ENCODE measurements at regions not wholly inside any gene's neighbourhood (a gene's known extent, or its start where the extent isn't known, plus 50 kb on each side); places are given as distances from the start of the nearest gene placed in this dataset.
A peak's percentile ranks its signal among the peaks of the same experiment; 100 is the strongest.
"Not testable (repeated sequence)": the region's sequence is repeated elsewhere in the genome, so short reads cannot be mapped to it uniquely, and the experiment has no call there.

DNA sequence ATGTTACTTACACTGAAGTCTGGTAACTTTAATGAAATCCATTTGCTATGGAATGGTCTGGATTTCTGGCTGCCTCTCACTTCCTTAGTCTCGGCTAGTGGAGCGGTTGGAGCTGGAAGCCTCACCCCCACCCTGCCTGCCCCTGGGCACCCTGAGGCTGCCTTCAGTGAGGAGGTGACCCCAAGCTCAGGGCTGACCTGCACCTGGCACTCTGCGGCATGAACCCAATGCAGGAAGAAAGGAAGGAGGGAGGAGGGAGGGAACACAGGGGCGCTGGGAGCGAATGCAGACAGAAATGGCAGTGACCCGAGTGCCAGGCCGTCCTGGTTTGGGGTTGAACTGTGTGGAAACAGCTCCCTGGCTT, 353.1 kb downstream of the TMEM121 start:
- WGBS, 4 donors = 73 to 86% (median 78%) methylated on average over 7 of the region's 7 CpGs
- intact Hi-C loops (cut with DNase I) = no loop called here
- DNase-seq (peak in 3 of 5 donors; percentile 1 to 10 (median 6)), ATAC-seq (no peak)
- Histone ChIP-seq H3K27ac (no peak overlapping the region), H3K9me3 (no peaks in the 10 kb centered on the region), H3K4me1 (no peaks in the 10 kb centered on the region), H3K4me3 (no peak overlapping the region), H3K36me3 (no peaks in the 10 kb centered on the region), H3K27me3 (peaks cover 0 to 26% (median 0%) of the 10 kb centered on the region in 9 donors)
- TF ChIP-seq POLR2A (IDR thresholded peaks at IDR 0.05) = no peak
- TF ChIP-seq, protein P1, sequence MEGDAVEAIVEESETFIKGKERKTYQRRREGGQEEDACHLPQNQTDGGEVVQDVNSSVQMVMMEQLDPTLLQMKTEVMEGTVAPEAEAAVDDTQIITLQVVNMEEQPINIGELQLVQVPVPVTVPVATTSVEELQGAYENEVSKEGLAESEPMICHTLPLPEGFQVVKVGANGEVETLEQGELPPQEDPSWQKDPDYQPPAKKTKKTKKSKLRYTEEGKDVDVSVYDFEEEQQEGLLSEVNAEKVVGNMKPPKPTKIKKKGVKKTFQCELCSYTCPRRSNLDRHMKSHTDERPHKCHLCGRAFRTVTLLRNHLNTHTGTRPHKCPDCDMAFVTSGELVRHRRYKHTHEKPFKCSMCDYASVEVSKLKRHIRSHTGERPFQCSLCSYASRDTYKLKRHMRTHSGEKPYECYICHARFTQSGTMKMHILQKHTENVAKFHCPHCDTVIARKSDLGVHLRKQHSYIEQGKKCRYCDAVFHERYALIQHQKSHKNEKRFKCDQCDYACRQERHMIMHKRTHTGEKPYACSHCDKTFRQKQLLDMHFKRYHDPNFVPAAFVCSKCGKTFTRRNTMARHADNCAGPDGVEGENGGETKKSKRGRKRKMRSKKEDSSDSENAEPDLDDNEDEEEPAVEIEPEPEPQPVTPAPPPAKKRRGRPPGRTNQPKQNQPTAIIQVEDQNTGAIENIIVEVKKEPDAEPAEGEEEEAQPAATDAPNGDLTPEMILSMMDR (IDR thresholded peaks at IDR 0.05) = no peak

- DNase-seq = peak in 3 of 5 donors; percentile 5 to 34 (median 9)
- Histone ChIP-seq H3K4me3 (no peak overlapping the region), H3K27ac (no peak overlapping the region), H3K4me1 (no peaks in the 10 kb centered on the region), H3K27me3 (peaks cover 0 to 26% (median 0%) of the 10 kb centered on the region in 9 donors), H3K36me3 (no peaks in the 10 kb centered on the region), H3K9me3 (no peaks in the 10 kb centered on the region)
- WGBS, 4 donors = 62 to 87% (median 83%) methylated on average over 7 to 14 of the region's 14 CpGs
- TF ChIP-seq POLR2A (IDR thresholded peaks at IDR 0.05) = no peak
- TF ChIP-seq, protein P1 (IDR thresholded peaks at IDR 0.05) = no peak
- intact Hi-C loops (cut with DNase I) = no loop called here
- peak in 1 of 4 donors; percentile 39 for ATAC-seq
Observed at GRCh38 chr14:105879867-105880561, 353.6 kb downstream of the TMEM121 start.

DNA sequence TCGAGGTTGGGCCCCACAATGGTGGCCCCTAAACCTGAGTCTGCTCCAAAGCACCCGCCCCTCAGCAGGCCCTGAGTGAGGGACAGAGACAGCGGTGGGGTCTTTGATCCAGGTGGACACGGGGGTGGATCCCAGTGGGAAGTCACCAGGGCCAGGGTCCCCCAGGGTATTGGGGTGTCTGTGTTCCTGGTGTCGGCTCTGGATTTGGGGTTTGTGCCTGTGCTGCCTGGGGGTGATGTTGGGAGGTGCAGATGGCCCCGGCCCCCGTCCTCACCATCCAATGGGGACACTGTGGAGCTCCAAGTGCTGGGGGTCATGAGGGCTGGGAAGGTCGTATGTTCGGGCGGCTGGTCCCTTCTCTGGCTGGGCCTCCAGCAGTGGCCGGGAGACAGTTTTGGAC, 354.2 kb downstream of the TMEM121 start:
- WGBS, 4 donors = 73 to 90% (median 74%) methylated on average over 7 to 11 of the region's 11 CpGs
- Histone ChIP-seq H3K4me3 (no peak overlapping the region), H3K36me3 (no peaks in the 10 kb centered on the region), H3K27me3 (peaks cover 0 to 26% (median 0%) of the 10 kb centered on the region in 9 donors), H3K27ac (no peak overlapping the region), H3K4me1 (no peaks in the 10 kb centered on the region), H3K9me3 (no peaks in the 10 kb centered on the region)
- peak in 2 of 5 donors; percentile 11 to 21 for DNase-seq
- intact Hi-C loops (cut with DNase I) = no loop called here
- TF ChIP-seq, protein P1 (IDR thresholded peaks at IDR 0.05) = no peak
- TF ChIP-seq POLR2A (IDR thresholded peaks at IDR 0.05) = no peak
- no peak for ATAC-seq

- no peak for ATAC-seq
- Histone ChIP-seq H3K27me3 (peaks cover 0 to 26% (median 0%) of the 10 kb centered on the region in 9 donors), H3K36me3 (no peaks in the 10 kb centered on the region), H3K9me3 (no peaks in the 10 kb centered on the region), H3K27ac (no peak overlapping the region), H3K4me1 (no peaks in the 10 kb centered on the region), H3K4me3 (no peak overlapping the region)
- peak in 4 of 5 donors; percentile 3 to 51 (median 17) for DNase-seq
- no peak for TF ChIP-seq POLR2A (IDR thresholded peaks at IDR 0.05)
- TF ChIP-seq, protein P1 (IDR thresholded peaks at IDR 0.05) = no peak
- intact Hi-C loops (cut with DNase I) = no loop called here
- WGBS, 4 donors = 69 to 82% (median 74%) methylated on average over 14 to 18 of the region's 18 CpGs
Observed at GRCh38 chr14:105881021-105881930, 354.9 kb downstream of the TMEM121 start.

DNA sequence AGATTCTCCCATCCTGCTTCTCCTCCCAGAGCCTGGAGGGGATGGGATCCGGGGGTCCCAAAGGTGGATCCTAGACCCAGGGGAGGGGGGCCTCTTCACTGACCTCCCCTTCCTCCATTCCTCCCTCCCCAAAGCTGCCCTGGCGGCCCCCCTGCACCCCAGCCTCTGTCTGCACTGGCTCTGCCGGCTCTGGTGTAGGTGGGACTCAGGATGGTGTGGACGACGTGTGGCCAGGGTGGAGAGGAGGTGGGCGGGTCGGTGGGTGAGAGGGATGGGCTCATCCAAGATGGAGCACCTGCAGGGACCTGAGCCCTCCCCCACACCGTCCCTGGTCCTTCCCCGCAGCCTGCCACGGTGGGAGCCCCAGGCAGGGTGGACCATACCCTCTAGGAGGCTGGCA, 355.6 kb downstream of the TMEM121 start:
- peaks cover 0 to 22% (median 0%) of the 10 kb centered on the region in 9 donors for H3K27me3 ChIP-seq
- WGBS, 4 donors = 74 to 89% (median 78%) methylated on average over 3 to 10 of the region's 10 CpGs
- H3K27ac ChIP-seq; H3K4me1 ChIP-seq; ATAC-seq; H3K4me3 ChIP-seq; intact Hi-C loops (cut with DNase I); H3K9me3 ChIP-seq; H3K36me3 ChIP-seq: not testable (repeated sequence)
- DNase-seq = peak in 2 of 5 donors; percentile 3 to 5

Data from heart left ventricle (tissue), 16 donors.